H1 (cell line): ENCODE measurements at regions not wholly inside any gene's neighbourhood (a gene's known extent, or its start where the extent isn't known, plus 50 kb on each side); places are given as distances from the start of the nearest gene placed in this dataset.

Experiments
- CTCF ChIA-PET: fragments of 300-600 bp; sonication (Branson Sonifier 250); formaldehyde crosslinking; loops from one replicate; lab custom pipeline; 2021; ENCODE audit not compliant: partially characterized antibody; lab: Charles Lee
- POLR2A ChIA-PET: fragments of 300-600 bp; sonication (Branson Sonifier 250); formaldehyde crosslinking; loops from one replicate; lab custom pipeline; 2021; ENCODE audit warnings: inconsistent platforms; ENCODE audit not compliant: partially characterized antibody; lab: Charles Lee
- DNase-seq, 2 experiments: peaks; one replicate each; pipeline versions ENCODE4 v3.0.0 to v3.0.0-alpha.2; 2010 to 2022; ENCODE audit warnings: low spot score in 2 of 2, low read depth in 1 of 2, mixed read lengths in 1 of 2
- FAIRE-seq: peaks from 2 replicates; lab custom pipeline; 2011; peaks lifted over from hg19 to GRCh38; lab: Jason Lieb, UNC
- H2AFZ ChIP-seq: 2 replicates; pipeline ENCODE4 v1.8.1; 2012; ENCODE audit warnings: low read length, inconsistent platforms
- H2AK5ac ChIP-seq: 2 replicates; pipeline ENCODE4 v1.6.1; 2013; ENCODE audit warnings: low read depth, low read length
- H2BK120ac ChIP-seq: replicated peaks from 2 replicates; pipeline ENCODE3; 2013; ENCODE audit warnings: low read depth, low read length, inconsistent platforms
- H2BK12ac ChIP-seq: 2 replicates; pipeline ENCODE4 v1.6.1; 2013; ENCODE audit warnings: low read depth, low read length
- H2BK15ac ChIP-seq: 2 replicates; pipeline ENCODE4 v1.6.1; 2013; ENCODE audit warnings: low read length
- H2BK20ac ChIP-seq: 2 replicates; pipeline ENCODE4 v1.6.1; 2013; ENCODE audit warnings: low read length
- H2BK5ac ChIP-seq: 2 replicates; pipeline ENCODE4 v1.6.1; 2013; ENCODE audit warnings: low read depth, low read length
- H3K14ac ChIP-seq: 2 replicates; pipeline ENCODE4 v1.6.1; 2013; ENCODE audit warnings: inconsistent platforms; ENCODE audit not compliant: insufficient read length
- H3K18ac ChIP-seq: 2 replicates; pipeline ENCODE4 v1.6.1; 2013; ENCODE audit warnings: low read length; ENCODE audit errors: extremely low read depth
- H3K23ac ChIP-seq: 2 replicates; pipeline ENCODE4 v1.6.1; 2013; ENCODE audit warnings: inconsistent platforms; ENCODE audit not compliant: insufficient read length
- H3K23me2 ChIP-seq: 2 replicates; pipeline ENCODE4 v1.6.1; 2013; ENCODE audit warnings: low read depth, low read length
- H3K27ac ChIP-seq: 2 replicates; pipeline ENCODE4 v1.6.1; 2011; ENCODE audit warnings: low read depth, low read length, inconsistent platforms
- H3K27me3 ChIP-seq, 4 experiments: replicated peaks in 1 of 4; 1 replicate in 1 of 4; 2 replicates in 3 of 4; pipeline versions ENCODE4 v1.6.1 to v1.8.1; 2011 to 2013; ENCODE audit warnings: low read length in 3 of 4, mild to moderate bottlenecking in 3 of 4, inconsistent platforms in 2 of 4, mixed read lengths in 2 of 4, moderate library complexity in 1 of 4; ENCODE audit not compliant: control insufficient read depth in 3 of 4, insufficient read depth in 3 of 4; ENCODE audit errors: extremely low read depth in 1 of 4
- H3K36me3 ChIP-seq, 4 experiments: 2 replicates each; pipeline versions ENCODE4 v1.6.1 to v1.8.1; 2011 to 2013; ENCODE audit warnings: mild to moderate bottlenecking in 4 of 4, low read length in 3 of 4, moderate library complexity in 2 of 4, control low read depth in 1 of 4, inconsistent platforms in 1 of 4; ENCODE audit not compliant: insufficient read depth in 4 of 4, control insufficient read depth in 2 of 4
- H3K4ac ChIP-seq: replicated peaks from 2 replicates; pipeline ENCODE3; 2013; ENCODE audit warnings: low read length, low read depth, mixed read lengths, inconsistent platforms; ENCODE audit not compliant: insufficient read length
- H3K4me1 ChIP-seq, 4 experiments: replicated peaks in 1 of 4; 1 replicate in 1 of 4; 2 replicates in 3 of 4; pipeline versions ENCODE4 v1.6.1 to v1.8.1; 2011 to 2013; ENCODE audit warnings: low read length in 3 of 4, inconsistent platforms in 2 of 4, mixed read lengths in 1 of 4; ENCODE audit not compliant: insufficient read depth in 4 of 4, control insufficient read depth in 3 of 4
- H3K4me2 ChIP-seq, 2 experiments: 2 replicates each; pipeline versions ENCODE4 v1.6.1 to v1.8.1; 2011 to 2013; ENCODE audit warnings: low read depth in 2 of 2, low read length in 2 of 2, control low read depth in 1 of 2, inconsistent platforms in 1 of 2, mild to moderate bottlenecking in 1 of 2; ENCODE audit not compliant: insufficient read depth in 1 of 2
- H3K4me3 ChIP-seq, 4 experiments: fragments of 200-600, 300-600 bp in 1 of 4; sonication (generic), shearing (Covaris generic), sonication (Bioruptor Twin) in 1 of 4; 2 replicates each; pipeline versions ENCODE4 v1.5.1 to v1.8.1; 2011 to 2016; ENCODE audit warnings: low read length in 4 of 4, low read depth in 3 of 4, control low read depth in 2 of 4, inconsistent platforms in 2 of 4, mild to moderate bottlenecking in 2 of 4, mixed read lengths in 1 of 4, moderate library complexity in 1 of 4; ENCODE audit not compliant: insufficient read depth in 2 of 4; ENCODE audit errors: extremely low read depth in 1 of 4
- H3K56ac ChIP-seq: replicated peaks from 2 replicates; pipeline ENCODE3; 2013; ENCODE audit warnings: low read depth, mild to moderate bottlenecking, mixed read lengths, low read length, inconsistent platforms; ENCODE audit not compliant: insufficient read length
- H3K79me1 ChIP-seq: 2 replicates; pipeline ENCODE4 v1.6.1; 2013; ENCODE audit warnings: low read depth, low read length, control low read depth
- H3K79me2 ChIP-seq, 2 experiments: 2 replicates each; pipeline versions ENCODE4 v1.6.1 to v1.8.1; 2012 to 2013; ENCODE audit warnings: low read length in 2 of 2, mild to moderate bottlenecking in 2 of 2, inconsistent platforms in 1 of 2; ENCODE audit not compliant: insufficient read depth in 2 of 2, control insufficient read depth in 1 of 2
- H3K9ac ChIP-seq, 4 experiments: replicated peaks in 1 of 4; 1 replicate in 1 of 4; 2 replicates in 3 of 4; pipeline versions ENCODE4 v1.6.1 to v1.8.1; 2011 to 2013; ENCODE audit warnings: low read depth in 3 of 4, low read length in 3 of 4, control low read depth in 2 of 4, mild to moderate bottlenecking in 2 of 4, moderate library complexity in 2 of 4, inconsistent platforms in 1 of 4; ENCODE audit errors: extremely low read depth in 1 of 4
- H3K9me3 ChIP-seq, 2 experiments: 2 replicates each; pipeline versions ENCODE4 v1.6.1 to v1.8.1; 2012 to 2013; ENCODE audit warnings: mild to moderate bottlenecking in 2 of 2, moderate library complexity in 2 of 2, control low read depth in 1 of 2, inconsistent platforms in 1 of 2, low read depth in 1 of 2, low read length in 1 of 2, mixed read lengths in 1 of 2; ENCODE audit not compliant: insufficient read depth in 2 of 2
- H4K20me1 ChIP-seq, 2 experiments: replicated peaks in 1 of 2; 2 replicates each; pipeline versions ENCODE3 to v1.8.1; 2011 to 2013; ENCODE audit warnings: inconsistent platforms in 2 of 2, low read length in 2 of 2, mild to moderate bottlenecking in 1 of 2; ENCODE audit not compliant: insufficient read depth in 2 of 2, control insufficient read depth in 1 of 2
- H4K5ac ChIP-seq: 2 replicates; pipeline ENCODE4 v1.6.1; 2013; ENCODE audit warnings: low read length, low read depth, mixed read lengths, inconsistent platforms; ENCODE audit not compliant: insufficient read length
- H4K8ac ChIP-seq: 2 replicates; pipeline ENCODE4 v1.8.0; 2013; ENCODE audit warnings: mild to moderate bottlenecking, moderate library complexity, low read length, inconsistent platforms; ENCODE audit not compliant: insufficient read depth; ENCODE audit errors: extremely low read depth
- H4K91ac ChIP-seq: replicated peaks from 2 replicates; pipeline ENCODE3; 2013; ENCODE audit warnings: low read length, mixed read lengths, inconsistent platforms; ENCODE audit not compliant: insufficient read length
- EGR1 ChIP-seq: IDR thresholded peaks from 2 replicates; pipeline ENCODE4 v1.6.1; 2011; ENCODE audit warnings: low read depth, low read length, borderline replicate concordance
- NANOG ChIP-seq: IDR thresholded peaks from 2 replicates; pipeline ENCODE4 v1.6.1; 2011; ENCODE audit warnings: low read length, low read depth, mild to moderate bottlenecking, inconsistent platforms; ENCODE audit not compliant: insufficient read depth, poor library complexity, severe bottlenecking
- WGBS, 2 experiments: shearing (Covaris generic) in 1 of 2; methylation state at CpG; one replicate each; pipeline versions ENCODE4 v1.1.6 to v1.1.7; 2013 to 2015; ENCODE audit warnings: low lambda C conversion rate in 2 of 2, mixed read lengths in 2 of 2, inconsistent platforms in 1 of 2, low coverage in 1 of 2, missing lambda C conversion rate in 1 of 2; ENCODE audit not compliant: insufficient replicate concordance in 2 of 2, insufficient coverage in 1 of 2, insufficient read length in 1 of 2; ENCODE audit errors: extremely low coverage in 1 of 2, missing lambda C conversion rate in 1 of 2; 5-methylcytosine and 5-hydroxymethylcytosine counted together

- FAIRE-seq = peak; percentile 57
- 89% methylated on average over 10 of the region's 10 CpGs; no CpG with 5 or more reads in 1 of the 2 experiments for WGBS, 2 experiments
Observed at GRCh38 chr4:125522992-125523391, 208.2 kb downstream of the FAT4 start.

More at GRCh38 chr4:125522992-125523391, 208.2 kb downstream of the FAT4 start:
- Histone ChIP-seq H3K27ac (no peak overlapping the region), H3K36me3 (no peaks in the 10 kb centered on the region), H3K14ac (no peak overlapping the region), H2AK5ac (no peak overlapping the region), H3K9ac (no peak overlapping the region; a peak in 1 of 7 replicates), H3K27me3 (no peaks in the 10 kb centered on the region), H3K4ac (no peak overlapping the region), H2BK5ac (0 out of 2 replicates have a peak overlapping the region, but pooled peaks have one; percentile 13), H3K9me3 (no peaks in the 10 kb centered on the region), H3K4me1 (peaks cover 0 to 1% (median 0%) of the 10 kb centered on the region in 4 experiments; a peak in 1 of 7 replicates), H4K5ac (no peak overlapping the region)
- ChIA-PET POLR2A (no interaction called here), CTCF (interaction anchor here (1.2 kb wide), 1 partner anchor 113 kb away, joined by 3 read pairs; no protein-coding TSS in a partner anchor)
- DNase-seq = peak in 1 of 2 experiments; percentile 50
- no peak for TF ChIP-seq NANOG
- 0 out of 2 replicates have a peak, but pooled peaks have one; percentile 26 for TF ChIP-seq EGR1
- TF ChIP-seq, all 59 proteins: peak for 1
- H4K91ac ChIP-seq = no peak overlapping the region
- H3K79me1 ChIP-seq = no peaks in the 10 kb centered on the region
- H2BK15ac ChIP-seq = 0 out of 2 replicates have a peak overlapping the region, but pooled peaks have one; percentile 6
- no peaks in the 10 kb centered on the region for H4K20me1 ChIP-seq
- no peak overlapping the region for H3K18ac ChIP-seq
- H2BK120ac ChIP-seq = no peak overlapping the region
- no peak overlapping the region for H3K23ac ChIP-seq
- no peak overlapping the region for H3K4me3 ChIP-seq
- H3K23me2 ChIP-seq = no peaks in the 10 kb centered on the region
- H3K79me2 ChIP-seq = no peaks in the 10 kb centered on the region
- H3K4me2 ChIP-seq = 0 out of 4 replicates have a peak overlapping the region, but pooled peaks of 1 of the 2 experiments have one; percentile 8
- peak overlapping the region; percentile 90; the same call in 1 of the 2 replicates for H2AFZ ChIP-seq
- H4K8ac ChIP-seq = no peak overlapping the region
- no peak overlapping the region; the same call in 1 of the 2 replicates for H2BK20ac ChIP-seq
- 0 out of 2 replicates have a peak overlapping the region, but pooled peaks have one; percentile 83 for H2BK12ac ChIP-seq
- H3K56ac ChIP-seq = no peak overlapping the region
